Neural crest cell (in vitro differentiated cells): ENCODE measurements at regions not wholly inside any gene's neighbourhood (a gene's known extent, or its start where the extent isn't known, plus 50 kb on each side); places are given as distances from the start of the nearest gene placed in this dataset.

Experiments used
- DNase-seq: peaks from one replicate; pipeline ENCODE4 v3.0.0; 2021; ENCODE audit warnings: low read depth, mixed read lengths, low spot score
- H3K27ac Mint-ChIP-seq: one replicate; pipeline ENCODE4 v1.8.0; 2021; ENCODE audit warnings: mild to moderate bottlenecking, mixed read lengths; ENCODE audit not compliant: unreplicated experiment
- H3K27me3 Mint-ChIP-seq: 2 replicates; pipeline ENCODE4 v1.8.0; 2021; ENCODE audit warnings: low read depth, mild to moderate bottlenecking, mixed read lengths
- H3K36me3 Mint-ChIP-seq: 2 replicates; pipeline ENCODE4 v1.8.0; 2021; ENCODE audit warnings: low read depth, mild to moderate bottlenecking, mixed read lengths
- H3K4me1 Mint-ChIP-seq: 2 replicates; pipeline ENCODE4 v1.8.0; 2021; ENCODE audit warnings: mixed read lengths
- H3K4me3 Mint-ChIP-seq: one replicate; pipeline ENCODE4 v1.8.0; 2021; ENCODE audit warnings: mild to moderate bottlenecking, mixed read lengths
- H3K9me3 Mint-ChIP-seq: 2 replicates; pipeline ENCODE4 v1.8.0; 2021; ENCODE audit warnings: mixed read lengths
- TF ChIP-seq, protein P1 (sequence below): fragments of 200-600 bp; sonication (generic); conservative IDR thresholded peaks from 2 replicates; pipeline ENCODE4 v1.5.0; 2021; ENCODE audit warnings: antibody characterized with exemption, mild to moderate bottlenecking

DNA sequence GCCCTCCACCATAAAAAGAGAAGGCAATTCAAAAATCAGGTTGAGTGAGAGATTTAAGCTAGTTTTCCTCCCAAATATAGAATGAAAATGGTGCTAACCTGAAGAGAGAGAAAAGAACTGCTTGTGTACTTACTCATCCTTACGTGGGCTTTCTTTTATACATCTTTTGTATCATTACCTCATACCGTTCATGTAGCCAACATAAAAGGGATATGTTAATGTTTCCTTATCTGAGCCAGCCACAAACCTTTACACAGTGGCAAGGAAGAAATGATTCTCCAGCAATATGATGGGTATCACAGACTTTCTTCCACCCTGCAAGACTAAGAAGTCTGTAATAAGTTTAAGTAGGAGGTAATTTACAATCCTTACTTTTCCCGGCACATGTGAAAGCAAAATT, 600.8 kb upstream of the ZNF385D start:
- Mint-ChIP-seq H3K27me3 (peaks cover 12% of the 10 kb centered on the region), H3K4me1 (no peaks in the 10 kb centered on the region), H3K9me3 (no peaks in the 10 kb centered on the region), H3K36me3 (no peaks in the 10 kb centered on the region), H3K27ac (no peak overlapping the region), H3K4me3 (no peak overlapping the region)
- TF ChIP-seq, protein P1, sequence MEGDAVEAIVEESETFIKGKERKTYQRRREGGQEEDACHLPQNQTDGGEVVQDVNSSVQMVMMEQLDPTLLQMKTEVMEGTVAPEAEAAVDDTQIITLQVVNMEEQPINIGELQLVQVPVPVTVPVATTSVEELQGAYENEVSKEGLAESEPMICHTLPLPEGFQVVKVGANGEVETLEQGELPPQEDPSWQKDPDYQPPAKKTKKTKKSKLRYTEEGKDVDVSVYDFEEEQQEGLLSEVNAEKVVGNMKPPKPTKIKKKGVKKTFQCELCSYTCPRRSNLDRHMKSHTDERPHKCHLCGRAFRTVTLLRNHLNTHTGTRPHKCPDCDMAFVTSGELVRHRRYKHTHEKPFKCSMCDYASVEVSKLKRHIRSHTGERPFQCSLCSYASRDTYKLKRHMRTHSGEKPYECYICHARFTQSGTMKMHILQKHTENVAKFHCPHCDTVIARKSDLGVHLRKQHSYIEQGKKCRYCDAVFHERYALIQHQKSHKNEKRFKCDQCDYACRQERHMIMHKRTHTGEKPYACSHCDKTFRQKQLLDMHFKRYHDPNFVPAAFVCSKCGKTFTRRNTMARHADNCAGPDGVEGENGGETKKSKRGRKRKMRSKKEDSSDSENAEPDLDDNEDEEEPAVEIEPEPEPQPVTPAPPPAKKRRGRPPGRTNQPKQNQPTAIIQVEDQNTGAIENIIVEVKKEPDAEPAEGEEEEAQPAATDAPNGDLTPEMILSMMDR, result no peak
- DNase-seq, result no peak

DNA sequence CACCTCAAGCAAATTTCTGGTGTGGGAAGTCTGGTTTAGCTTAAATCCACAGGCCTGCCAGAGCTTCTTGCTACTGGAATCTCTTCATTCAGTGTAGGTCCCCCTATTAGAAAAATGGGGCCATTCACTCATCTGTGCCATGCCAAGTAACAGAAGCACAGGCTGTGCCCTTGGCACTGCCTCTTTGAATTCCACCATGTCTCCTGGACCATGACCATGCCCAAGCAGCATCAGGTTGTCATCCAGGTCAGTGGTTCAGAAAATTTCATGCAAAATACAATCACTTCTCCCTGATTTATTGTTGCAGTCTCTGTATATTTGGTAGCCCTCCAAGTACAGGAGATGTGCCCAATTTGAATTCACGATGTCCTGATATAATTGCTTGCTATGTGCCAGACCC, 602.1 kb upstream of the ZNF385D start:
- no peaks in the 10 kb centered on the region for H3K36me3 Mint-ChIP-seq
- no peaks in the 10 kb centered on the region for H3K9me3 Mint-ChIP-seq
- TF ChIP-seq, protein P1, result no peak
- no peak overlapping the region for H3K27ac Mint-ChIP-seq
- H3K4me3 Mint-ChIP-seq, result no peak overlapping the region
- no peaks in the 10 kb centered on the region for H3K4me1 Mint-ChIP-seq
- peaks cover 5% of the 10 kb centered on the region for H3K27me3 Mint-ChIP-seq
- no peak for DNase-seq

DNA sequence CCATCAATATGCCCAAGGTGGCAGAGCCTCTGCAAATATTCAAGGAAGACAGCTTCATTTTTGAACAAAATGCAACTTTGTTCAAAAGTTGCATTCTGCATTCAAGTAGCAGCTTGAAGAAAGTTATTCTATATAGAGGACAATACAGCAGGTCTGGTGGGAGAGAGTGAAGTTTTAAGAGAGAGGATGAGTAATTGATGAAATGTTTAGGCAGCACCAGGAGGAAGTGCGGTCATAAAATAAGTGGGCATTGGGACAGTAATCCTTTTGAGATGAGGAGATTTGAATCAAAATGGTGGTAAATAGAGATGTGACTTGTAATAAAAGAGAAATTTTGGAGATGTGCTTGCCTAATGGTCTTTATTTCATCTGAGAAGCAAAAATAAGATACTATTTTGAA, 607.3 kb upstream of the ZNF385D start:
- no peak overlapping the region for H3K27ac Mint-ChIP-seq
- no peak for DNase-seq
- H3K4me3 Mint-ChIP-seq, result no peak overlapping the region
- no peaks in the 10 kb centered on the region for H3K9me3 Mint-ChIP-seq
- H3K27me3 Mint-ChIP-seq, result peaks cover 2% of the 10 kb centered on the region
- TF ChIP-seq, protein P1, result no peak
- no peaks in the 10 kb centered on the region for H3K4me1 Mint-ChIP-seq
- H3K36me3 Mint-ChIP-seq, result no peaks in the 10 kb centered on the region

DNA sequence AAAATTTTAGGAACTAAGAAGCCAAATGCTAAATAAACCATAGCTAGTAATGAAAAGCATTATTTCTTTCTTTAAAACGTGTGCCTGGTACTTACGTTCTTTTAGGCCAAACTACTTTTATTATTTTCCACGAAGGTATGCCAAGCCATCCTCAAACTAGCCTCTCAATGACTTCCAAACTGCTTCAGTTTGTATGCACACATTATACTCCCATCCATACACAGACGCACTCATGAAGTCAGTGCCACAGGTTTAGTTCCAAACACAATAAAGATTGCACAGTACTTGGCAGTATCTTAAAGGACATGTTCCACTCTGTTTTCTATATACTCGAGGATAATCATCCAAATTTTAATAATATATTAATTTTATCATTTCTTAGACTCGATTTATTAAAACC, 609.2 kb upstream of the ZNF385D start:
- no peaks in the 10 kb centered on the region for H3K4me1 Mint-ChIP-seq
- TF ChIP-seq, protein P1, result no peak
- H3K9me3 Mint-ChIP-seq, result no peaks in the 10 kb centered on the region
- peaks cover 5% of the 10 kb centered on the region for H3K27me3 Mint-ChIP-seq
- no peak overlapping the region for H3K4me3 Mint-ChIP-seq
- no peak overlapping the region for H3K27ac Mint-ChIP-seq
- H3K36me3 Mint-ChIP-seq, result no peaks in the 10 kb centered on the region
- DNase-seq, result no peak

DNA sequence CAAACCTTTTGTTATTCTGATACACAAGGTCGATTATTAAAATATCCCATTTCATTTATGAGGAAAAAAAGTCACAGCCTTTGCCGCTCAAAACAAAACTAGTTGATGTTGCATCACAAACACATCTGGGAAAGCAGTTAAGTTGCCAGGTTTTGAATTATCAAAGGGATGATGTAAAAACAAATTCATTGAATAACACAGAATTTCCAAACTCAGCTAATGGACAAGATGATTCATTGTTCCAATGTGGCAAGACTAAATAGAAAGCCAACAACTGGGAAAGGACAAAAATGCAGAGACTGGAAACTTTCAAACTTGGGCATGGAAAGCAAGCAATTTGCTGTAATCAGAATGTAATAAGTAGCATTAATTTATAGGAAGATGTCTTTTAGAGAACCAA, 610.0 kb upstream of the ZNF385D start:
- Mint-ChIP-seq H3K36me3 (no peaks in the 10 kb centered on the region), H3K27ac (no peak overlapping the region), H3K4me3 (no peak overlapping the region), H3K4me1 (no peaks in the 10 kb centered on the region), H3K9me3 (no peaks in the 10 kb centered on the region), H3K27me3 (peaks cover 8% of the 10 kb centered on the region)
- TF ChIP-seq, protein P1, result no peak
- DNase-seq, result no peak

DNA sequence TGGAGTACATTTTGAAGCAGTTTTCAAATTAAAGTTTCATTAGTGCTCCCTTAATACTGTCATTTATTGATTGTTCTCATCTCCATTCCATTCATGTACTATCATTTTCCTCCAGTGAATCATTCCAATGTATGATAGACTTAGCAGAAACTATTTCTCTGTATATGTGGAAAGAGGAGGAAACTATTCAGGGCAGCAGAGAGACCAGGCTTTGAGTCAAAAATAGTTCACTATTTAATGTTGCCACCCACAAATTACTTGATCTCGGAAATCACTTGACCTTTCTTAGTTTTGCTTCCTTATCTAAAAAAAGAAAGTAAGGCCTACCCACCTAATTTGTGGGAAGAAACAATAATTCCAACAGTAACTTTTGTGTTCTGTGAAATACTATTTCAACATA, 610.5 kb upstream of the ZNF385D start:
- no peaks in the 10 kb centered on the region for H3K4me1 Mint-ChIP-seq
- H3K9me3 Mint-ChIP-seq, result peaks cover under 1% of the 10 kb centered on the region
- H3K36me3 Mint-ChIP-seq, result no peaks in the 10 kb centered on the region
- H3K27me3 Mint-ChIP-seq, result peaks cover 9% of the 10 kb centered on the region
- H3K4me3 Mint-ChIP-seq, result no peak overlapping the region
- H3K27ac Mint-ChIP-seq, result no peak overlapping the region
- DNase-seq, result no peak
- TF ChIP-seq, protein P1, result no peak
